Mammary epithelial cell (primary cell): ENCODE measurements at regions not wholly inside any gene's neighbourhood (a gene's known extent, or its start where the extent isn't known, plus 50 kb on each side); places are given as distances from the start of the nearest gene placed in this dataset.

Source experiments
- EZH2 ChIP-seq: IDR thresholded peaks from 2 replicates; pipeline ENCODE4 v1.6.1; 2012; ENCODE audit warnings: low read length, inconsistent platforms, borderline replicate concordance
- TF ChIP-seq, protein P1 (sequence below), 2 donors: IDR thresholded peaks in 1 of 2; conservative IDR thresholded peaks in 1 of 2; 2 replicates each; pipeline ENCODE4 v1.5.1; 2011 to 2012; ENCODE audit warnings: inconsistent platforms in 2 of 2, low read length in 2 of 2, mild to moderate bottlenecking in 2 of 2, control low read depth in 1 of 2, low read depth in 1 of 2; ENCODE audit not compliant: insufficient read depth in 1 of 2; ENCODE audit errors: extremely low read depth in 1 of 2

GRCh38 chr9:87063871-87064270, 116.6 kb upstream of the GAS1 start:
- TF ChIP-seq, protein P1, sequence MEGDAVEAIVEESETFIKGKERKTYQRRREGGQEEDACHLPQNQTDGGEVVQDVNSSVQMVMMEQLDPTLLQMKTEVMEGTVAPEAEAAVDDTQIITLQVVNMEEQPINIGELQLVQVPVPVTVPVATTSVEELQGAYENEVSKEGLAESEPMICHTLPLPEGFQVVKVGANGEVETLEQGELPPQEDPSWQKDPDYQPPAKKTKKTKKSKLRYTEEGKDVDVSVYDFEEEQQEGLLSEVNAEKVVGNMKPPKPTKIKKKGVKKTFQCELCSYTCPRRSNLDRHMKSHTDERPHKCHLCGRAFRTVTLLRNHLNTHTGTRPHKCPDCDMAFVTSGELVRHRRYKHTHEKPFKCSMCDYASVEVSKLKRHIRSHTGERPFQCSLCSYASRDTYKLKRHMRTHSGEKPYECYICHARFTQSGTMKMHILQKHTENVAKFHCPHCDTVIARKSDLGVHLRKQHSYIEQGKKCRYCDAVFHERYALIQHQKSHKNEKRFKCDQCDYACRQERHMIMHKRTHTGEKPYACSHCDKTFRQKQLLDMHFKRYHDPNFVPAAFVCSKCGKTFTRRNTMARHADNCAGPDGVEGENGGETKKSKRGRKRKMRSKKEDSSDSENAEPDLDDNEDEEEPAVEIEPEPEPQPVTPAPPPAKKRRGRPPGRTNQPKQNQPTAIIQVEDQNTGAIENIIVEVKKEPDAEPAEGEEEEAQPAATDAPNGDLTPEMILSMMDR (conservative IDR thresholded peaks at IDR 0.05 in 1 of 2, IDR thresholded peaks at IDR 0.05 in 1 of 2; ENCODE audit: extremely low read depth in 1 of 2, insufficient read depth in 1 of 2, low read depth in 1 of 2, low read length in 2 of 2), result no peak
- TF ChIP-seq EZH2, result no peak
